SK-N-SH (cell line): ENCODE measurements at regions not wholly inside any gene's neighbourhood (a gene's known extent, or its start where the extent isn't known, plus 50 kb on each side); places are given as distances from the start of the nearest gene placed in this dataset.
"Not testable (repeated sequence)": the region's sequence is repeated elsewhere in the genome, so short reads cannot be mapped to it uniquely, and the experiment has no call there.

ENCODE experiments used
- CTCF ChIP-seq: fragments of 200-600 bp; sonication (generic); IDR thresholded peaks from 2 replicates; pipeline ENCODE4 v1.6.1; 2017; ENCODE audit warnings: antibody characterized with exemption, mild to moderate bottlenecking, moderate library complexity
- EP300 ChIP-seq, 2 experiments: IDR thresholded peaks; 2 replicates each; pipeline versions ENCODE4 v1.4.0 to v1.6.1; 2012; ENCODE audit warnings: borderline replicate concordance in 1 of 2, low read depth in 1 of 2, low read length in 1 of 2
- JUND ChIP-seq: IDR thresholded peaks from 2 replicates; pipeline ENCODE4 v1.4.0; 2012
- MXI1 ChIP-seq: IDR thresholded peaks from 2 replicates; pipeline ENCODE4 v1.6.1; 2012; ENCODE audit warnings: mild to moderate bottlenecking, low read depth, low read length, improper control_type of control experiment
- PBX3 ChIP-seq: IDR thresholded peaks from 2 replicates; pipeline ENCODE4; 2012
- POLR2AphosphoS5 ChIP-seq: IDR thresholded peaks from 2 replicates; pipeline ENCODE4 v1.6.1; 2012; ENCODE audit warnings: low read depth, low read length
- REST ChIP-seq: IDR thresholded peaks from 2 replicates; pipeline ENCODE4 v1.6.1; 2012; ENCODE audit warnings: mild to moderate bottlenecking, low read depth, low read length, moderate library complexity
- RXRA ChIP-seq: IDR thresholded peaks from 2 replicates; pipeline ENCODE4 v1.4.0; 2012; ENCODE audit warnings: low read depth, mild to moderate bottlenecking, borderline replicate concordance
- TAF1 ChIP-seq: IDR thresholded peaks from 2 replicates; pipeline ENCODE4 v1.6.1; 2012; ENCODE audit warnings: low read depth, mild to moderate bottlenecking, low read length, moderate library complexity, borderline replicate concordance
- USF1 ChIP-seq: IDR thresholded peaks from 2 replicates; pipeline ENCODE4 v1.4.0; 2012; ENCODE audit warnings: low read depth, borderline replicate concordance
- USF2 ChIP-seq: fragments of 150-350 bp; IDR thresholded peaks from 2 replicates; pipeline ENCODE4 v1.6.1; 2017; ENCODE audit warnings: antibody characterized with exemption, low read length, low read depth, borderline replicate concordance
- ZBTB33 ChIP-seq: IDR thresholded peaks from 2 replicates; pipeline ENCODE4 v1.4.0; 2012; ENCODE audit warnings: low read depth, borderline replicate concordance

GRCh38 chr1:206384029-206384807 is 86.1 kb upstream of the IKBKE start:
- TF ChIP-seq ZBTB33; EP300 (IDR thresholded peaks at IDR 0.05; ENCODE audit: borderline replicate concordance in 1 of 2, low read depth in 1 of 2, low read length in 1 of 2); PBX3; RXRA; JUND; USF2; REST; TAF1; USF1; POLR2AphosphoS5; MXI1: not testable (repeated sequence)
- peak; percentile 42 for TF ChIP-seq CTCF
